ENCODE measurements at regions not wholly inside any gene's neighbourhood (a gene's known extent, or its start where the extent isn't known, plus 50 kb on each side); places are given as distances from the start of the nearest gene placed in this dataset.

GRCh38 chr17:77844681-77845080, 113.8 kb upstream of the TNRC6C start:
- no peaks in the 10 kb centered on the region for H3K9me3 ChIP-seq
- WGBS, 2 donors: 88 to 95% methylated on average over 11 of the region's 11 CpGs
- intact Hi-C loops (cut with DNase I): loop anchor here in 2 of 10 donors (5.0 to 10.0 kb wide), 2 partner anchors 110 to 703 kb away; partner anchors contain the start of gene TNRC6C (in 1 of the 2)

GRCh38 chr17:77845541-77846225, 112.8 kb upstream of the TNRC6C start:
- DNase-seq: no peak
- Histone ChIP-seq H3K4me1 (peaks cover 0 to 44% (median 26%) of the 10 kb centered on the region in 9 donors), H3K27me3 (no peaks in the 10 kb centered on the region), H3K27ac (no peak overlapping the region), H3K4me3 (no peak overlapping the region), H3K36me3 (no peaks in the 10 kb centered on the region), H3K9me3 (no peaks in the 10 kb centered on the region)
- TF ChIP-seq, protein P1, sequence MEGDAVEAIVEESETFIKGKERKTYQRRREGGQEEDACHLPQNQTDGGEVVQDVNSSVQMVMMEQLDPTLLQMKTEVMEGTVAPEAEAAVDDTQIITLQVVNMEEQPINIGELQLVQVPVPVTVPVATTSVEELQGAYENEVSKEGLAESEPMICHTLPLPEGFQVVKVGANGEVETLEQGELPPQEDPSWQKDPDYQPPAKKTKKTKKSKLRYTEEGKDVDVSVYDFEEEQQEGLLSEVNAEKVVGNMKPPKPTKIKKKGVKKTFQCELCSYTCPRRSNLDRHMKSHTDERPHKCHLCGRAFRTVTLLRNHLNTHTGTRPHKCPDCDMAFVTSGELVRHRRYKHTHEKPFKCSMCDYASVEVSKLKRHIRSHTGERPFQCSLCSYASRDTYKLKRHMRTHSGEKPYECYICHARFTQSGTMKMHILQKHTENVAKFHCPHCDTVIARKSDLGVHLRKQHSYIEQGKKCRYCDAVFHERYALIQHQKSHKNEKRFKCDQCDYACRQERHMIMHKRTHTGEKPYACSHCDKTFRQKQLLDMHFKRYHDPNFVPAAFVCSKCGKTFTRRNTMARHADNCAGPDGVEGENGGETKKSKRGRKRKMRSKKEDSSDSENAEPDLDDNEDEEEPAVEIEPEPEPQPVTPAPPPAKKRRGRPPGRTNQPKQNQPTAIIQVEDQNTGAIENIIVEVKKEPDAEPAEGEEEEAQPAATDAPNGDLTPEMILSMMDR (IDR thresholded peaks at IDR 0.05): no peak
- intact Hi-C loops (cut with DNase I): loop anchor here in 2 of 10 donors (5.0 to 10.0 kb wide), 2 partner anchors 109 to 702 kb away; partner anchors contain the start of gene TNRC6C (in 1 of the 2)
- no peak for ATAC-seq
- WGBS, 2 donors: 91 to 92% methylated on average over 19 of the region's 19 CpGs

More at GRCh38 chr17:77844681-77845080, 113.8 kb upstream of the TNRC6C start:
- Histone ChIP-seq H3K27me3 (no peaks in the 10 kb centered on the region), H3K27ac (no peak overlapping the region), H3K4me1 (peaks cover 4 to 54% (median 36%) of the 10 kb centered on the region in 9 donors), H3K4me3 (no peak overlapping the region), H3K36me3 (no peaks in the 10 kb centered on the region)
- no peak for ATAC-seq
- no peak for DNase-seq
- TF ChIP-seq, protein P1 (IDR thresholded peaks at IDR 0.05): no peak

GRCh38 chr17:77846531-77847085, 111.9 kb upstream of the TNRC6C start:
- intact Hi-C loops (cut with DNase I): loop anchor here in 2 of 10 donors (5.0 to 10.0 kb wide), 2 partner anchors 108 to 701 kb away; partner anchors contain the start of gene TNRC6C (in 1 of the 2)
- peak overlapping the region in 1 of 10 donors; percentile 38 for H3K27ac ChIP-seq
- WGBS, 2 donors: 57 to 70% methylated on average over 5 of the region's 5 CpGs
- ATAC-seq: peak in 5 of 8 donors; percentile 14 to 33 (median 19)
- peaks cover 0 to 36% (median 19%) of the 10 kb centered on the region in 9 donors for H3K4me1 ChIP-seq
- TF ChIP-seq, protein P1 (IDR thresholded peaks at IDR 0.05): no peak
- no peak for DNase-seq
- no peaks in the 10 kb centered on the region for H3K27me3 ChIP-seq
- H3K9me3 ChIP-seq: no peaks in the 10 kb centered on the region
- H3K36me3 ChIP-seq: no peaks in the 10 kb centered on the region
- H3K4me3 ChIP-seq: no peak overlapping the region

DNA sequence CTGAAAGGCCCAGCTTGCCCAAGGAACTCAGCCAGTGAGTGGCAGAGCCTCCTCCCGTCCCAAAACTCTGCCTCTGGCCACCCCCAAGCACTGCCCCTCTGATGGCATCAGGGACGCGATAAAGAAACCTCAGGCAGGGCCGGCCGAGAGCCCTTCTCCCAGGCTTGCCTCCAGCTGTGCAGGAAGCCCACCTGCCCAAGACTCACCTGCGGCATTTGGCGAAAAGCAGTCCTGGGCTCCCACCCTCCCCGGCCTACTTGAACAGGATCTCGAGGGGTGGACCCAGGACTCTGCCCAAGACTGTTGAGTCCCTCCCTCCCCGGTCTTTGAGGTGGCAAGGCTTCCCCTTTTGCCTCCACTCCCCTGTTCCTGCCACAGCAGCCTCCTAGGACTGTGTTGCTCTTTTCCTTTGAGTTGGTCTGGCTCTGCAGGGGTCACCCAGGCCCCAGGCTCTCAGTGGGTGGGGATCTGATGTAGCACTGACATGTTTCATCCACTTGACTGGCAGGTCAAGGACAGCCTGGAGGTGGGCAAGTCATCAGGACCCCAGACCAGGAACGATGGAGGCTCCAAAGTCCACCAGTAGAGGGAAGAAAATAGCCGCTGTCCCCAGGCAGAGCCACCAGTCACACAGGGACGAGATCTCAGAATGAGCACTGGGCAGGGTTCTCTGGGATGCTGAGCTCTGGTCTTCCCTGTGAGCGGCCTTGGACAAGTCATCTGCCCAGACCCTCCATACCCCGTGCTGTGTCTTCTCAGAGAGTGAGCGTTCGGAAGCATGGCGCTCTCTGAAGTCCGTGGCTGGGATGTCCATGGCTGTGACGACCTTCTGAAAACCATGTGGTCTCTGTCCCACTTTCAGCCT, 111.0 kb upstream of the TNRC6C start:
- H3K4me3 ChIP-seq: no peak overlapping the region
- H3K36me3 ChIP-seq: no peaks in the 10 kb centered on the region
- 87 to 95% methylated on average over 20 of the region's 20 CpGs for WGBS, 2 donors
- peaks cover 0 to 28% (median 13%) of the 10 kb centered on the region in 9 donors for H3K4me1 ChIP-seq
- TF ChIP-seq, protein P1 (IDR thresholded peaks at IDR 0.05): no peak
- no peak overlapping the region for H3K27ac ChIP-seq
- intact Hi-C loops (cut with DNase I): loop anchor here in 2 of 10 donors (5.0 to 10.0 kb wide), 2 partner anchors 107 to 700 kb away; partner anchors contain the start of gene TNRC6C (in 1 of the 2)
- DNase-seq (no peak), ATAC-seq (peak in 2 of 8 donors; percentile 10 to 21)
- H3K27me3 ChIP-seq: no peaks in the 10 kb centered on the region
- H3K9me3 ChIP-seq: no peaks in the 10 kb centered on the region
